ENCODE measurements at regions not wholly inside any gene's neighbourhood (a gene's known extent, or its start where the extent isn't known, plus 50 kb on each side); places are given as distances from the start of the nearest gene placed in this dataset.

GRCh38 chr16:26992666-26993349, 73.9 kb upstream of the C16orf82 start:
- no peak for TF ChIP-seq CTCF (conservative IDR thresholded peaks at IDR 0.05; ENCODE audit: low read depth)
- ChIA-PET POLR2A (ENCODE audit: low non-redundant PET) (no interaction called here), CTCF (interaction anchor here (0.5 to 0.6 kb wide), 2 partner anchors 340 to 1078 kb away, joined by 3 read pairs; no protein-coding TSS in a partner anchor)
- no peak for DNase-seq (ENCODE audit: low spot score)
- H3K27ac ChIP-seq, result no peak overlapping the region

GRCh38 chr16:26993511-26993910, 73.2 kb upstream of the C16orf82 start:
- no peak for TF ChIP-seq CTCF (conservative IDR thresholded peaks at IDR 0.05; ENCODE audit: low read depth)
- DNase-seq (ENCODE audit: low spot score), result no peak
- ChIA-PET CTCF (no interaction called here), POLR2A (ENCODE audit: low non-redundant PET) (no interaction called here)
- H3K27ac ChIP-seq, result no peak overlapping the region

- CTCF ChIA-PET, result no interaction called here
- no peak for TF ChIP-seq CTCF (conservative IDR thresholded peaks at IDR 0.05; ENCODE audit: low read depth)
- no peak for DNase-seq (ENCODE audit: low spot score)
- no peak overlapping the region for H3K27ac ChIP-seq
- POLR2A ChIA-PET (ENCODE audit: low non-redundant PET), result no interaction called here
Observed at GRCh38 chr16:26993963-26994362, 72.8 kb upstream of the C16orf82 start.

GRCh38 chr16:26995522-26995921, 71.2 kb upstream of the C16orf82 start:
- ChIA-PET CTCF (no interaction called here), POLR2A (ENCODE audit: low non-redundant PET) (no interaction called here)
- no peak overlapping the region for H3K27ac ChIP-seq
- no peak for TF ChIP-seq CTCF (conservative IDR thresholded peaks at IDR 0.05; ENCODE audit: low read depth)
- no peak for DNase-seq (ENCODE audit: low spot score)

- H3K27ac ChIP-seq, result no peak overlapping the region
- ChIA-PET POLR2A (ENCODE audit: low non-redundant PET) (no interaction called here), CTCF (no interaction called here)
- TF ChIP-seq CTCF (conservative IDR thresholded peaks at IDR 0.05; ENCODE audit: low read depth), result no peak
- no peak for DNase-seq (ENCODE audit: low spot score)
Observed at GRCh38 chr16:27005386-27005785, 61.3 kb upstream of the C16orf82 start.
